Body of pancreas (tissue), 4 donors: ENCODE measurements at regions not wholly inside any gene's neighbourhood (a gene's known extent, or its start where the extent isn't known, plus 50 kb on each side); places are given as distances from the start of the nearest gene placed in this dataset.

ENCODE experiments used
- ATAC-seq: fragments of 150-250 bp; one replicate; pipeline ENCODE4 v1.9.1; 2016
- DNase-seq, 4 donors: peaks; one replicate each; pipeline ENCODE4 v3.0.0-alpha.2; 2019
- H3K27ac ChIP-seq, 4 donors: fragments of 200-600 bp; sonication (generic); 1 replicate in 3 of 4; 2 replicates in 1 of 4; pipeline versions ENCODE4 v1.5.1 to v1.6.1; 2016 to 2019; ENCODE audit warnings: mild to moderate bottlenecking in 1 of 4, mixed read lengths in 1 of 4, moderate library complexity in 1 of 4
- H3K27me3 ChIP-seq, 2 donors: fragments of 200-600 bp; sonication (generic); one replicate each; pipeline ENCODE4 v1.6.0; 2016; ENCODE audit warnings: mild to moderate bottlenecking in 1 of 2
- H3K36me3 ChIP-seq, 2 donors: fragments of 200-600 bp; sonication (generic); replicated peaks in 1 of 2; 2 replicates each; pipeline ENCODE4 v1.5.1; 2016; ENCODE audit warnings: low read depth in 2 of 2; ENCODE audit not compliant: insufficient read depth in 1 of 2
- H3K4me1 ChIP-seq: fragments of 200-600 bp; sonication (generic); one replicate; pipeline ENCODE4 v1.6.0; 2016
- H3K4me3 ChIP-seq, 2 donors: fragments of 200-600 bp; sonication (generic); 1 replicate in 1 of 2; 2 replicates in 1 of 2; pipeline ENCODE4 v1.5.1; 2016 to 2019
- H3K9me3 ChIP-seq, 3 donors: fragments of 200-600 bp; sonication (generic); 1 replicate in 2 of 3; 2 replicates in 1 of 3; pipeline ENCODE4 v1.5.1; 2016
- POLR2A ChIP-seq, 3 donors: fragments of 450-650 bp; IDR thresholded peaks; one replicate each; pipeline ENCODE4 v1.6.1; 2016; ENCODE audit warnings: antibody characterized with exemption in 3 of 3, mild to moderate bottlenecking in 2 of 3
- WGBS, 2 donors: methylation state at CpG; one replicate each; pipeline ENCODE4 v1.1.5; 2017; 5-methylcytosine and 5-hydroxymethylcytosine counted together
- intact Hi-C: fragments of 100-400 bp; cut with DNase I; formaldehyde crosslinking; loops from one replicate; pipeline ENCODE4 v1.15.1; 2023
- TF ChIP-seq, protein P1 (sequence below), 7 experiments: fragments of 450-650 bp in 4 of 7; fragments of 200-600 bp in 3 of 7; sonication (generic) in 3 of 7; IDR thresholded peaks; one replicate each; pipeline ENCODE4 v1.5.1; 2016 to 2019; ENCODE audit warnings: antibody characterized with exemption in 7 of 7

DNA sequence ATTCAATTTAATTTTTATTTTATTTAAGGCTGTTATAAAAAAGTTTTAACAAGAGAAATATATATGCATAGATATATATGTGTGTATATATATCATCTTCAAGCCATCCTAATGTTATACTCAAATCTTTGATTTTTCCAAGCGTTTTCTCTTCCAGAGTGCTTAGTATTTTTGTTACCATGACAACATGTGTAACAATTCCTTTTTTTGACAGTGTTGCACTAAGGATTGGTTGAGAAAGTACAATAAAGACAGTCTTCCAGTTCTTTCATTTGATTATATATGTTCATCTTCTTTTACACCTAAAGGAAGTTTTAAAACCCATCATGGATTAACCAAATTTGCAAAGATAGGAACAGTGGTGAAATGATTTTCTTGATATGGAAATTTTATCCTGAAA is 171.7 kb downstream of the KLF6 start:
- Histone ChIP-seq H3K9me3 (peaks cover 0 to 15% (median 0%) of the 10 kb centered on the region in 3 donors), H3K27me3 (no peaks in the 10 kb centered on the region), H3K27ac (no peak overlapping the region), H3K36me3 (no peaks in the 10 kb centered on the region), H3K4me3 (no peak overlapping the region), H3K4me1 (no peaks in the 10 kb centered on the region)
- ATAC-seq, result no peak
- 39 to 40% methylated on average over 1 of the region's 1 CpG for WGBS, 2 donors
- no peak for TF ChIP-seq POLR2A (IDR thresholded peaks at IDR 0.05)
- intact Hi-C loops, result no loop called here
- no peak for DNase-seq

DNA sequence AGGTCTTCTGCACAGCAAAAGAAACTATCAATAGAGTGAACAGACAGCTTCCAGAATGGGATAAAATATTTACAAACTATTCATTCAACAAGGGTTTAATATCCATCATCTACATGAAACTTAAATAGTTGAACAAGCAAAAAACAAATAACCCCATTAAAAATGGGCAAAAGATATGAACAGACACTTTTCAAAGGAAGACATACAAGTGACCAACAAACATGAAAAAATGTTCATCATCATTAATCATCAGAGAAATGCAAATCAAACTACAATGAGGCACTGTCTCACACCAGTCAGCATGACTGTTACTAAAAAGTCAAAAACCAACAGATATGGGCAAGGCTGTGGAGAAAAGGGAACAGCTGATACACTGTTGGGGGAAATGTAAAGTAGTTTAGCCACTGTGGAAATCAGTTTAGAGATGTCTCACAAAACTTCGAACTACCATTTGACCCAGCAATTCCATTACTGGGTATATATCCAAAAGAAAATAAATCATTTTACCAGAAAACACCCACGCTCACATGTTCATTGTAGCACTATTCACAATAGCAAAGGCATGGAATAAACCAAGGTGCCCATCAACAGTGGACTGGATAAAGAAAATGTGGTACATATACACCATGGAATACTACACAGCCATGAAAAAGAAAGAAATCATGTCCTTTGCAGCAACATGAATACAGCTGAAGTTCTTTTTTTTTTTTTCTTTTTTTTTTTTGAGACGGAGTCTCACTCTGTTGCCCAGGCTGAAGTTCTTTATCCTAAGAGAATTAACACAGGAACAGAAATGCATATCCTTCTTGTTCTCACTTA is 172.6 kb downstream of the KLF6 start:
- no peak for DNase-seq
- H3K36me3 ChIP-seq, result no peaks in the 10 kb centered on the region
- no peak overlapping the region for H3K27ac ChIP-seq
- no peak for ATAC-seq
- intact Hi-C loops, result no loop called here
- H3K4me3 ChIP-seq, result no peak overlapping the region
- H3K9me3 ChIP-seq, result peaks cover 0 to 20% (median 0%) of the 10 kb centered on the region in 3 donors
- no peaks in the 10 kb centered on the region for H3K27me3 ChIP-seq
- WGBS, 2 donors, result 81 to 87% methylated on average over 3 of the region's 3 CpGs
- H3K4me1 ChIP-seq, result no peaks in the 10 kb centered on the region
- no peak for TF ChIP-seq POLR2A (IDR thresholded peaks at IDR 0.05)
- TF ChIP-seq, protein P1, sequence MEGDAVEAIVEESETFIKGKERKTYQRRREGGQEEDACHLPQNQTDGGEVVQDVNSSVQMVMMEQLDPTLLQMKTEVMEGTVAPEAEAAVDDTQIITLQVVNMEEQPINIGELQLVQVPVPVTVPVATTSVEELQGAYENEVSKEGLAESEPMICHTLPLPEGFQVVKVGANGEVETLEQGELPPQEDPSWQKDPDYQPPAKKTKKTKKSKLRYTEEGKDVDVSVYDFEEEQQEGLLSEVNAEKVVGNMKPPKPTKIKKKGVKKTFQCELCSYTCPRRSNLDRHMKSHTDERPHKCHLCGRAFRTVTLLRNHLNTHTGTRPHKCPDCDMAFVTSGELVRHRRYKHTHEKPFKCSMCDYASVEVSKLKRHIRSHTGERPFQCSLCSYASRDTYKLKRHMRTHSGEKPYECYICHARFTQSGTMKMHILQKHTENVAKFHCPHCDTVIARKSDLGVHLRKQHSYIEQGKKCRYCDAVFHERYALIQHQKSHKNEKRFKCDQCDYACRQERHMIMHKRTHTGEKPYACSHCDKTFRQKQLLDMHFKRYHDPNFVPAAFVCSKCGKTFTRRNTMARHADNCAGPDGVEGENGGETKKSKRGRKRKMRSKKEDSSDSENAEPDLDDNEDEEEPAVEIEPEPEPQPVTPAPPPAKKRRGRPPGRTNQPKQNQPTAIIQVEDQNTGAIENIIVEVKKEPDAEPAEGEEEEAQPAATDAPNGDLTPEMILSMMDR (IDR thresholded peaks at IDR 0.05), result no peak

DNA sequence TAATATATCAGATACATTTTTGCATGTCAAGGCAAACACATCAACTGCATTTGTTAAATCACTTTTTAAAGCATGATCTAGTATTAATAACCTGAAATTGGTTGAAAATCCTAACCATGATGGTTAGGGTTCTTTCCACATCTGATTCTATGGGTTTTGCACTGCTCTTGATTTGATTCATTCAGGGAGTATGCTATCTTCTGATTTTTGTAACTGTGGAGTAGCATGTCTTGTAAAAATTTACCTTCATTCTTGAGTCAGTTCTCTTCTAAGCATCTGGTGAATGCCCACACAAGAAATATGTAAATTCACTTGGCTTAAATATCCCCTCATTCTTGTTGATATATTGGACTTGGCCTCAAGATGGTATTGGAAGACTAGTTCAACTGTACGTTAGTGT is 178.7 kb downstream of the KLF6 start:
- intact Hi-C loops, result no loop called here
- Histone ChIP-seq H3K36me3 (no peaks in the 10 kb centered on the region), H3K9me3 (peaks cover 0 to 12% (median 0%) of the 10 kb centered on the region in 3 donors), H3K27me3 (no peaks in the 10 kb centered on the region), H3K27ac (no peak overlapping the region), H3K4me1 (no peaks in the 10 kb centered on the region), H3K4me3 (no peak overlapping the region)
- WGBS, 2 donors, result 54 to 76% methylated on average over 1 of the region's 1 CpG
- TF ChIP-seq, protein P1 (IDR thresholded peaks at IDR 0.05), result no peak
- no peak for TF ChIP-seq POLR2A (IDR thresholded peaks at IDR 0.05)
- ATAC-seq, result no peak
- no peak for DNase-seq

DNA sequence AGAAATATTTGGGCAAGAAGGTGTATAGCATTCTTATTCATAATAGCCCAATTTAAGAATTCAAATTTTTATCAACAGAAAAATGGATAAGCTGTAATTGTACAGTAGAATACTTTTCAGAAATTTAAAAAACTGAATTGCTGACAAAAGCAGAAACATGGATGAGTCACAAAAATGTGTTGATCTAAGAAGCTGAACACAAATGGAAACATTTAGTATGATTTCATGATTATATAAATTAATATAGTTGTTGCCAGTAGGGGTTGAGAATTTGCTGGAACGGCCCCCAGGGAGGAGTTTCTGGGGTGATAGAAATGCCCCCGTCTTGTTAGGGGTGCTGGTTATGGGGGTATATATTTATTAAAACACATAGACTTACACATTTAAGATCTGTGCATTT is 179.1 kb downstream of the KLF6 start:
- TF ChIP-seq, protein P1 (IDR thresholded peaks at IDR 0.05), result no peak
- no peak for TF ChIP-seq POLR2A (IDR thresholded peaks at IDR 0.05)
- ATAC-seq, result no peak
- Histone ChIP-seq H3K9me3 (peaks cover 0 to 12% (median 0%) of the 10 kb centered on the region in 3 donors), H3K27ac (no peak overlapping the region), H3K36me3 (no peaks in the 10 kb centered on the region), H3K4me3 (no peak overlapping the region), H3K4me1 (no peaks in the 10 kb centered on the region), H3K27me3 (no peaks in the 10 kb centered on the region)
- intact Hi-C loops, result no loop called here
- 65% methylated on average over 2 of the region's 2 CpGs for WGBS, 2 donors
- DNase-seq, result no peak

DNA sequence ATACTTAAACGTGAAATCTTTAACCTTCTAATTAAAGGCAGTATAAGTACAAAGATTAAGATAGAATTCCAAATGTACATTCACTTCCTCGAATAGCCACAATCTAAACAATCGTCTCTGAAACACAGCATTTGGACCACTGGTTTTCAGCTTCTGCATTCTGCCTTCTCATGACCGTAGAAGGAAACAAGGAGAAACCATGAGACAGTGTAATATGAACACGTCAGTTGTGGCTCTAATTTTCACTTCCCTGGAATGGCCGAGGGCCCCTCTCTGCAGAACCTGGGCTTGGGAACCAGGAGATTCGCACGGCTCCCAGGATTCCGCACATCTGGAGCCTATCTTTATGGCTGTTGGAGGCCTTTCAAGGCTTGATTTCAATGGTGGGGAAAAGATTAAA is 189.3 kb downstream of the KLF6 start:
- TF ChIP-seq, protein P1 (IDR thresholded peaks at IDR 0.05), result no peak
- no peak for TF ChIP-seq POLR2A (IDR thresholded peaks at IDR 0.05)
- ATAC-seq, result no peak
- intact Hi-C loops, result no loop called here
- Histone ChIP-seq H3K4me1 (no peaks in the 10 kb centered on the region), H3K4me3 (no peak overlapping the region), H3K27ac (no peak overlapping the region), H3K36me3 (no peaks in the 10 kb centered on the region), H3K27me3 (no peaks in the 10 kb centered on the region), H3K9me3 (no peaks in the 10 kb centered on the region)
- DNase-seq, result no peak
- WGBS, 2 donors, result 67 to 68% methylated on average over 9 of the region's 9 CpGs
